ENCODE measurements at regions not wholly inside any gene's neighbourhood (a gene's known extent, or its start where the extent isn't known, plus 50 kb on each side); places are given as distances from the start of the nearest gene placed in this dataset.

DNA sequence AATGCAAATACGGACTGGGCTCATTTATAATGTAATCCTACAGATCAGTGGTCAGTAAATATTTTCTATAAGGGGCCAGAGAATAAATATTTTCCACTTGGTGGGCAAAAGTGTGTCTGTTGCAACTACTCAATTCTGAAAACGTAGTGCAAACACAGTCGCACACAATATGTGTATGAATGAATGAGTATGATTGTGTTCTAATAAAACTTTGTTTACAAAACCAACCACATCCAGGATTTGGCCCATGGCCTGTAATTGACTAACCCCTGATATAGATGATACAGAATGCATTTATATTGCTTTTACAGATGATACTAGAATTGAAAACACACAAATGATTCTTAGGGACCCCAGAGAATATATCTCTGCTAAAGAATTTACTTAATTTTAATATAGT is 197.6 kb downstream of the ASB9 start:
- Histone ChIP-seq H4K8ac (replicated peaks; ENCODE audit: insufficient read length, low read depth, low read length) (no peak overlapping the region), H4K91ac (ENCODE audit: insufficient read length, low read depth, low read length) (no peak overlapping the region), H2AK5ac (ENCODE audit: insufficient read length, low read length) (no peak overlapping the region), H2BK15ac (ENCODE audit: low read depth, low read length) (no peak overlapping the region), H3K14ac (ENCODE audit: insufficient read depth, low read length) (no peak overlapping the region), H3K27ac (ENCODE audit: insufficient read length, low read depth, low read length) (no peak overlapping the region), H3K4me1 (ENCODE audit: insufficient read depth, low read length) (no peaks in the 10 kb centered on the region), H3K4ac (ENCODE audit: low read depth, low read length) (no peak overlapping the region), H4K5ac (ENCODE audit: insufficient read length, low read depth, low read length) (no peak overlapping the region), H3K9ac (ENCODE audit: extremely low read depth, insufficient read length, low read length) (no peak overlapping the region), H2BK20ac (ENCODE audit: low read depth, low read length, poor library complexity, severe bottlenecking) (no peak overlapping the region), H3K27me3 (ENCODE audit: insufficient read depth, low read length) (no peaks in the 10 kb centered on the region), H3K4me2 (ENCODE audit: insufficient read depth, insufficient read length, low read length) (no peak overlapping the region), H3K56ac (ENCODE audit: insufficient read length, low read depth, low read length) (no peak overlapping the region), H2BK12ac (ENCODE audit: insufficient read length, low read depth, low read length) (no peak overlapping the region), H3K79me1 (ENCODE audit: insufficient read depth, low read depth, low read length, poor library complexity, severe bottlenecking) (no peaks in the 10 kb centered on the region), H4K20me1 (ENCODE audit: control insufficient read depth, insufficient read depth, insufficient read length) (no peaks in the 10 kb centered on the region), H3K79me2 (ENCODE audit: insufficient read depth, low read length) (no peaks in the 10 kb centered on the region), H3K23me2 (ENCODE audit: insufficient read length, low read depth, low read length, poor library complexity, severe bottlenecking) (no peaks in the 10 kb centered on the region), H3T11ph (ENCODE audit: low read length) (no peak overlapping the region), H3K9me3 (ENCODE audit: control insufficient read depth, low read depth, low read length) (no peaks in the 10 kb centered on the region), H3K23ac (ENCODE audit: insufficient read length, low read depth, low read length) (no peak overlapping the region), H2BK120ac (ENCODE audit: low read depth, low read length, poor library complexity, severe bottlenecking) (no peak overlapping the region), H2BK5ac (ENCODE audit: insufficient read length, low read length) (no peak overlapping the region), H2AFZ (ENCODE audit: low read length) (no peak overlapping the region), H3K18ac (ENCODE audit: insufficient read length, low read depth, low read length) (no peak overlapping the region)
- Mint-ChIP-seq H3K27me3 (ENCODE audit: low read depth) (no peaks in the 10 kb centered on the region), H3K27ac (no peak overlapping the region), H3K36me3 (ENCODE audit: insufficient read depth in 1 of 3, low read depth in 3 of 3) (no peaks in the 10 kb centered on the region), H3K4me3 (no peak overlapping the region), H3K4me1 (no peaks in the 10 kb centered on the region), H3K9me3 (peaks cover 33 to 42% of the 10 kb centered on the region in 2 experiments)
- DNase-seq: no peak
- no CpG with 5 or more reads among the region's 3 CpGs for WGBS (ENCODE audit: extremely low coverage, insufficient read length, low lambda C conversion rate)
- TF ChIP-seq, protein P1, sequence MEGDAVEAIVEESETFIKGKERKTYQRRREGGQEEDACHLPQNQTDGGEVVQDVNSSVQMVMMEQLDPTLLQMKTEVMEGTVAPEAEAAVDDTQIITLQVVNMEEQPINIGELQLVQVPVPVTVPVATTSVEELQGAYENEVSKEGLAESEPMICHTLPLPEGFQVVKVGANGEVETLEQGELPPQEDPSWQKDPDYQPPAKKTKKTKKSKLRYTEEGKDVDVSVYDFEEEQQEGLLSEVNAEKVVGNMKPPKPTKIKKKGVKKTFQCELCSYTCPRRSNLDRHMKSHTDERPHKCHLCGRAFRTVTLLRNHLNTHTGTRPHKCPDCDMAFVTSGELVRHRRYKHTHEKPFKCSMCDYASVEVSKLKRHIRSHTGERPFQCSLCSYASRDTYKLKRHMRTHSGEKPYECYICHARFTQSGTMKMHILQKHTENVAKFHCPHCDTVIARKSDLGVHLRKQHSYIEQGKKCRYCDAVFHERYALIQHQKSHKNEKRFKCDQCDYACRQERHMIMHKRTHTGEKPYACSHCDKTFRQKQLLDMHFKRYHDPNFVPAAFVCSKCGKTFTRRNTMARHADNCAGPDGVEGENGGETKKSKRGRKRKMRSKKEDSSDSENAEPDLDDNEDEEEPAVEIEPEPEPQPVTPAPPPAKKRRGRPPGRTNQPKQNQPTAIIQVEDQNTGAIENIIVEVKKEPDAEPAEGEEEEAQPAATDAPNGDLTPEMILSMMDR (conservative IDR thresholded peaks at IDR 0.05): no peak
